ENCODE measurements at regions not wholly inside any gene's neighbourhood (a gene's known extent, or its start where the extent isn't known, plus 50 kb on each side); places are given as distances from the start of the nearest gene placed in this dataset.

DNA sequence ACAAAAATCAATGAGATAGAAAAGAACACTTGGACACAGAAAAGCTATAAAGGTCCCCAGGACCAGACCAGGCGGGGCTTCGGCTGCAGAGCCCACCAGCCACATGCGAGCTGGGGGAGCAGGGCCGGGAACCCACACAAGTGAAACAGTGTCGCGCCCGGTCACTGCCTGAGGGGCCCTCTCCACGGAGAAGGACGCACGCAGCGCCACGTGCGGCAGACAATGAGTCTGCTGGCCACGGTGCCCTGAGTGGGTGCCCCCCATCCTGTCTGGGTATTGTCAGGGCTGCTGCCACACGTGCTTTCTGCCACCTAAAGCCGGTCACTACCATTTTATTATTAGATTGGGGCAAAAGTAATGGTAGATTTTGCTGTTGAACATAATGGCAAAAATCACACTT lies 207.9 kb upstream of the HDAC4 start:
- no peak for DNase-seq

DNA sequence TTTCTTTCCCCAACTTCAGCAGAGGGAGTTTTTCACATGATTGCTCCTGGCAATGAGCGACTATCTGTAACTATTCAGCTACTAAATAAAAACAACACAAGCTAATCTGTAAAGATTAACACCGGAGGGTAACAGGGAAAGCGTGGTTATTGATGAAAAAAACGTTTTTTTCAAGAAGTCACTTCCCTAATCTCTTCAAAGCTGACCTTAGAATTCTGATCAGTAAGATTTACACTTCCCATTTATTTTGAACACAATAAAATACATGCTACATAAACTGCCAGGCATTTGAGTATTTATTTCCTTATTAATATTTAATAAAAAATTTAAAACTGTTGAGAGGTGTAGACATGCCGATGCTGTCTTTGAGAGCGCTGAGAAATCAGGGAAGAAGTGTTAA lies 207.4 kb upstream of the HDAC4 start:
- DNase-seq, result no peak

DNA sequence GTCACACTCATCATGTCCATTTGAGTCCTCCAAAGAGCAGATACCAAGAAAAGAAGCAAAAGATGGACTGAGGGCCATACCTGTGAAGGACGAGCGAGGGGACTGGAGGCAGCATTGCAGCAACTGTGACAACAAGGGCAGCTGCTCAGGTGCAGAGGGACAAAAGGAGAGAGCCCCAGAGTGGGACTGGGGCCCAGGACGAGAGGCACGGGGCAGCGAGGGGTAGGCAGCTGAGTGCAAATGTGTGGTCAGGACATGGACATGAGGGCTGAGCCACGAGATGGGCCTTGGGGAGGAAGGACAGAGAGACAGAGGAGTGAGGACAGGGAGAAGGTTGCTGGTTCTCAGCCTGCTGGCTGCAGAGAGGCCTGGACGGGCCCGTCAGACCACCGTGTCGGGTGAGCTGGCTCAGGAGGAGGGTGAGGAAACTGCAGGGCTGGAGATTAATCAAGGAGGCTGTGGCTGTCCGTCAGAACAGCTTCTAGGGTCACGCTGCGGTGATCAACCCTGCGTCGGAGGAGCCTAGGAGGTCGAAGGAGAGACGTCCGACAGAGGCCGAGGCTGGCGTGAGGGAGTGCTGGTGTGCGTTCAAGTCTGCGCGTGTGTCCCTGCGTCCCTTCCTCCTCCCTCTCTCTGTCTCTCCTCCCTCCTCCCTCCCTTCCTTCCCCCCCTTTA lies 206.8 kb upstream of the HDAC4 start:
- no peak for DNase-seq

DNA sequence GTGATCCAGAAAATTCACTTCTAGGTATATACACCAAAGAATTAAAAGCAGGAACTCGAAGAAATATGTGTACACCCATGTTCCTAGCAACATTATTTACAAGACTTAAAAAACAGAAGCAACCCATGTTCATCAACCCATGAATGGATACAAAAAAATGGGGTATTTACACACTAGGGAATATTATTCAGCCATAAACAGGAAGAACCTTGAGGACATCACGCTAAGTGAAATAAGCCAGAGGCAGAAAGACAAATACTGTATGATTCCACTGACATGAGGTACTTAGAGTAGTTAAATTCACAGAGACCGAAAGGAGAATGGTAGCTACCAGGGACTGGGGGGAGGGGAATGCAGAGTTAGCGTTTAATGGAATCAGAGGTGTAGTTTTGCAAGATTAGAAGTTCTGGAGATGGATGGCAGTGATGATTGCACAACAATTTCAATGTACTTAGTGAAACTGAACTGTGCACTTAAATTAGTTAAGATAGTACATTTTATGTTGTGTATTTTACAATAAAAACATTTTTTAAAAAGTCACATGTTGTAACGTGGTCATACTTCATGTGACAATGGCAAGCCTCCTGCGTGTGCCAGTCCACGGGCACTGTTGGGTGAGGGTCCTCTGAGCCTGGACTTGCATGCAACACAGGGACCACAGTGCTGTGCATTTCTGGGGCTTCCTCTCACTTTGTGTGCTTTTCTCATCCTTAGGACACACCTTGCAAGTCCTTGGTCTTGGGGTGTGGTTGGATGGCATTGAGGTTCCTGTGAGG lies 206.1 kb upstream of the HDAC4 start:
- no peak for DNase-seq

DNA sequence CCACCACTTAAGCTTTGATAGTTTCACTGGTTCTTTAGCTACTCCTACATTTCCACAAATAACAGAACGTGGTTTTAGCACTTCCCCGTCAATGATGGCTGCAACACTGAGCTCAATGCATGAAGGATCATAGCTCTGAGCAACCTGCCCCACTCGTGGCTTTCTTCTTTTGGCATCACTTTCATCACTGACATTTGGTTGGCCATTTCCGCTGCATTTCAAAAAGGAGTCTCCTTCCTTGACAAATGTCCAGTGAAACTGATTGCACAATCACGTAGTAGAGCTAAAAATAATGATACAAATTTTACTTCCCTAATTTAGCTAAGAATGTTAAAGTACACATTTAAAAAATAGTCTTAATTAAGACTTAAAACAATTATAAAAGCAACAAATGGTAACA lies 205.2 kb upstream of the HDAC4 start:
- no peak for DNase-seq

DNA sequence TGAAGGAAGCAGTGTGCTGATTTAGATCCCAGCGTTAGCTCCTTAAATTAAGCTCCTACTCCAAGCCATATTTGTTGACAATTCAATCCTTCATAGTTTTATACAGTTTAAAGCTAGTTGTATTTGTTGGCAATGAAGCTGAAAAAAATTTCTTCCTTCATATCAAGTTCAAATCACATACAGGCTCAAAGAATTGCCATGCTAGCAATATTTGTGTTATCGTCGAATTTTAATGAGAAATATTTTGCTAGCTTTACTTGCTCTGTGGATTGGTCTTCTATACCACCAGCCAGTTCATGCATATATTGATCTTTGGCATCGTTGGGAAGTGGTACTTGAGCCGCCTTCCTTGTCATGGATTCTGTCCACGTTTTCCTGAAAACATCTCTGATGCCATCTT lies 204.6 kb upstream of the HDAC4 start:
- no peak for DNase-seq

DNA sequence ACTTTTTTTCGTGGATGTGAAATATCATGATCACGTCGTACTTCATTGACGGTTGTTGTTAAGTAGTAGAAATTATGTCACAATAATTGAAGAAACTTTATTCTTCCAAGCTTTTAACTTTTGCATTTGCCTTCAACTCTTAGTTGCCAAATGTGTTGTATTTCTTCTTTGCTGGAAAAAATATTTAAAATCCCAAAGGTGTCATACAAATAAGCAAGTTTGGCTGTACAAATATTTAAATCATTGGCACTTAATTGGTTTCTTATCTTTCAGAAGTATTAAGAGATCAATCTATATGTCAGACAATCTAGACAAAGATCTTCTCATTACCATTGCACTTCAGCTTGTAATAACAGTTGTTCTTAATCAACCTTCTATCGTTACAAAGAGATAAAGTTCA lies 204.0 kb upstream of the HDAC4 start:
- DNase-seq, result no peak

DNA sequence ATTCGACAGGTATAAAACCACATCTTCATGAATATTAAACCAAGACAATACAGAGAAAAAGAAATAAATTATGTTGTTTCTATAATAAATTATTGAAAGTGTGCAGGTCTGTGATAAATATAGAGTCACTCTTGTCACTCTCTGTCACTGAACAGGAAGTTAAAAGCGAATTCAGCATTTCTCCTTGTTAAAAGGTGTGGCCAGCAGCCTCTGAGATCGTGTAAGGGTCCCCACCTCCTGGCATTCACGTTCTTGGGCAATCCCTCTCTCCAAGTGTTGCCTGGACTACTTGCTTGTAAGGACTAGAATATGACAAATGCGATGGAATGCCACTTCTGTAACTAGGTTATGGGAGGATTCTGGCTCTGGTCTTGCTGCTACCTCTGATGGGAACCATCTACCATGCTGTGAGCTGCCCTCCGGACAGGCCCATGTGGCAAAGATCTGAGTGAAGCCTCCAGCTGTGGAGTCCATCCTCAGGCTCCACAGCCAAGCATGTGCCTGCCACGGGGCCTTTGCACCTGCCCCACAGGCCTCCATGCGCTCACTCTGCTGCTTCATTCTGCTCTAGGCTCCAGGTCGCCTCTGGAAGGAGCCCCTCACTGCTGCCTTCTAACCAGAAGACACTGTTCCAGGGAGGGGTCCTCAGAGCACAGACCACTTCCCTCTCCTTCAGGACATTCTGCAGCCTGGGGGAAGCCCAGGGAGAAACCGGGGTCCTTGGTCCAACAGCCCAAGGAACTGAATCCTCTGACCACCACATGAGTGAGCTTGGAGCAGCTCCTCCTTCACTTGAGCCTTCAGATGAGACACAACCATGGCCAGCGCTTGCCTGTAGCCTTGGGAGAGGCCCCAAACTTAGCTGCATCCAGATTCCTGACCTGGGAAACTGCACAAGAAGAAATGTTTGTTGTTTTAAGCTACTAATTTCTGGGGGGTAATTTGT lies 202.9 kb upstream of the HDAC4 start:
- DNase-seq, result no peak

DNA sequence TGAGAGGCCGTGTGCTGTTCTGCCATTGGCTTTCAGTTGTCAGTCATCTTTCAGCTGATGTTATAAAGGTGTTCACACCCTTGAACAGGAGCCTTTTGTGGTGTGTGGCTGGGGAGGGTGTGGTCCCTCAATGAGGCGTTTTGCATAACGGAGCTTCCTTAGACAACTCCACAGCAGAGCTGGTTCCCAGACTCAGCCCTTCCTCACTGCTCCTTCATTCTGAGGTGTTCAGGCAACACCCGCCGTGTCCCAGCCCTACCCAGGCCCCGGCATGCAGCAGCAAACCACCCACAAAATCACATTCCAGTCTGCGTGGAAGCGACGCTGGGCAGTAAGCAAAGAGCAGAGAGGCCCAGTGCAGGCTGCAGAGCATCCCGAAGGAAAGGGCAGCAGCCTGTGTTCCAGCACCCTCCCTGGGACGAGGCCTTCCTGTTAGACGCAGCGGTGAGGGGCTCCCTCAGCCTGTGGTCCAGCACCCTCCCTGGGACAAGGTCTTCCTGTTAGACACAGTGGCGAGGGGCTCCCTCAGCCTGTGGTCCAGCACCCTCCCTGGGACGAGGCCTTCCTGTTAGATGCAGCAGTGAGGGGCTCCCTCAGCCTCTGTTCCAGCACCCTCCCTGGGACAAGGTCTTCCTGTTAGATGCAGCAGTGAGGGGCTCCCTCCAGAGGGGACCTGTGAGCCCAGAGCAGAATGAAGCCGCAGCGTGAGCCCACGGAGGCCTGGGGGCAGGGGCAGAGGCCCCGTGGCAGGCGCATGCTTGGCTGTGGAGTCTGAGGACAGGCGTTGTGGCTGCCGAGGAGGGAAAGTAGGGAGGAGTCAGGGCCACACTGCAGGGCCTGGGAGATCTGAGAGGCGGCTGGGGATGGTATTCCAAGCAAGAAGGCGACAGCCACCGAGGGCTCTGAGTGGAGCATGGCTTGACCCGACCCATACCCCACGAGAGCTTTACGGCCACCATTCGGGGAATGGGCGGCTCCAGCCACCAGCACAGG lies 201.8 kb upstream of the HDAC4 start:
- no peak for DNase-seq

DNA sequence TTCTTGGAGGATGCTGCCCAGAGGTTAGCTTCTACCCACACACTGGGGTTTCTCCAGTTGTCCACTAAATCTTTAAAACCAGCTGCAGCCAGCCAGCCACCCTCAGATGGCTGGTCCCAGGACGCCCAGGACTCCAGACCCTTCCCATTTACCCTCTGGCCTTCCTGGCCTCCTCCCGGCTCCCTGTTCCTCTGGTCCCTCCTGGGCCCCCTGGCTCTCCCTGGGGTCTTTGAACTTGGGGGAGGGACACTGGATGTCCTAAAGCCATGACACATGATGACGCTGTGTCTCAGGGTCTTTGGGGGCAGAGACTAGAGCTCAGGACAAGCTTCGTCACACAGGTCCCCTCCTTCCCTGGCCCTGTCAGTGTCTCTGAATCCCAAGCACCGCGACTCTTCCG lies 201.1 kb upstream of the HDAC4 start:
- no peak for DNase-seq

DNA sequence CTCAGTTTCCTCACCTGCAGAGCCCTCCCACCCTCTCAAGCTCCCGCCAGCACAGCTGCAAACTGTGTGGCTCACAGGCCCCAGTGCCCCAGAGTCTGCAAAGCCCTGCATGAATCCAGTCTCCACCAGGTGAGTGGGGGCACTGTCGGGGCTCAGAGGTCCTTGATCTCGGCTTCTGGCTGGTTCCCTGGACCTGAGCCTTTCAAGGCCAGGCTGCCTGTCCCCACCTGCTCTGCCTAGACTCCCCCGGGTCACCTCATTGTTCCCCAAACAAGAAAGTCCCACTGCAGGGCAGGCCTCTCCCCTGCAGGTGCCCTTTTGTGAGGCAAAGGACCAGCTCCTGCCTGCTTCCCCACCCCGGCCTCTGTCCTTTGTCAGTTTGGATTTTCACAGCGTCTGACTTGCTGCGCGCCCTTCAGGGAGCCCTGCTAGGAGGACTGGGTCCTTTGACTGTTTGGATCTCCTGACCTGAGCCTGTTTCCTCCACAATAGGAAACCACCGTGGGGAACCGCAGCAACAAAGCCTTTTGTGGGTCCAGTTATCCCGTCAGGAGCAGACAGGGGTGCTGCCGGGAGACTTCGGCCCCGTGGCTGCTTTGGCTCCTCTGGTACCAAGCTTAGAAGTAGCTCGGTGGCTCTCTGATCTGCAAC lies 200.5 kb upstream of the HDAC4 start:
- DNase-seq, result no peak

DNA sequence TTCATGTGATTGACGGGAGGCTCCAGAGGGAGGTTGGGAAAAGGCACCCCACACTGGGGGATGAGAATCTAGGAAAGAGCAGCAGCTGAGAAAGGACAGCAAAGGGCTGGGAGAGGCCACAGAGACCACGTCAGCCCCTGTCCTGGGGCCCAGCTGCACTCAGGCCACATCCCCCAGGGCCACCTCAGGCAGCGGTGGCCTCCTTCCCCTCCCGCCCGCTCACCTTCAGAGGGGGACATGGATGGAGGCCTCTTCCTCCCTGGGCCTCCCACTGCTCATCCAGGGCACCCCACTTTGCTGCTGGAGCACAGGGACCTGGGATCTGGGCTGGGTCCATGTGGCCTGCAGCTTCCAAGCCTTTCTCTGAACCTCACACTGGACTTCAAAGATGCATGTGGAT lies 199.8 kb upstream of the HDAC4 start:
- DNase-seq, result no peak

DNA sequence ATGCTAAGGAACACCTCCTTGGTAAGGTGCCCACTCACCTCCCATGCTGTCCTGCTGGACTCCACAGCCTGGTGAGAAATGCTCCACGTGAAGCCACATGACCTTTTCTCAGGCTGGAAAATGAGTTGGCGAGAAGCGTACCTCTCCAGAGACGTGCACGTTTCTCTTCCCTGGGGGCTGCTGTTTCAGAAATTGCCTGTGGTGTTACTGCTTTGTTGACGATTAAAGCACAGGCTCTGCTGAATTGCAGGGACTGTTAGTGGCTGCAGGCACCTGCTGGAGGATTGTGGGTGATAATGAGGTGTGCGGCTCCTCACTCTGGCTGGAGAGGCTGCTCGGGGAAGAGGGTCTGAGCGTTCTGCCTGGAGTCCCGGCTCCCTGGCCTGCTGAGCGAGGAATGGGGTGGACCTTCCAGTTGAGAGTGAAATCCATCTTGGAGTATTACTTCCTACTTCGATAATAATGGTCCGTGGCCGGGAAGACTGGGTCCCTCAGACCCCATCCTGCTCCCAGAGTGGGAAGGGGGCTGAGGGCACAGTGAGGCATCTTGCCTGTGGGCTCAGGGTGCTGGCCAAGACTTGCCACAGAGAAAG lies 199.3 kb upstream of the HDAC4 start:
- DNase-seq, result no peak

DNA sequence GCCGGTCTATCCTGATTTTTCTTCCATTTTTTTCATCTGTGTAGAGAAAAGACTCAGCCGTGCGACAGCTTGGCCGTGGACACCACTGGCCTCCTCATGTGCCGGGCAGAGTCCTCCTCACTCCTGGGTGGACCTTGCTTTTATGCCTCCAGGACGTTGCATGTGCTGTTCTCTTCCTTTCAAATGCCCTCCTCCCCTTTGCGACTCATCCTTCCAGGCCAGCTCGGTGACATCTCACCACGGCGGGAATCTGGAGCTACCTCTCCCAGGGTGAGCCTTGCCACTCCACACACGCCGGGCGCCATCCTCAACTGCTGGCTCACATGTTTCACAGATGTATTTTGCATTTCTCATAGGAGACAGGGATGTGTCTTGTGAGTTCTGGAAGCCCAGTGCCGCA lies 198.5 kb upstream of the HDAC4 start:
- no peak for DNase-seq

DNA sequence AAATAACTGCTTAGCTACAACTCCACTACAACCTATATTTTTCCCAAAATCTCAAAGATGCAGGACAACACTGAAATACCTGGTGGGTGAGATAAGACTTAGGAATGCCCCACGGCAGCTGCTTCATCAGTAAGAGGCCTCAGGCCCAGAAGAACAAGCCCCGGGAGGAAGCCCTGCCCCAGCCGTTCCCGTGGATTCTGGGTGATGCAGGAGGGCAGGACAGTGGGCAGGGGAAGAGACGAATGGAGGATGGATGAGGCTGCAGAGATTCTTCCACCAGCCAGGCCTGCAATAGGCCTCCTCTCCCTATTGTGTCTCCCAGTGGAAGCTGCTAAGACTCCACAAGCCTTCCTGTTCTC lies 197.9 kb upstream of the HDAC4 start:
- no peak for DNase-seq

DNA sequence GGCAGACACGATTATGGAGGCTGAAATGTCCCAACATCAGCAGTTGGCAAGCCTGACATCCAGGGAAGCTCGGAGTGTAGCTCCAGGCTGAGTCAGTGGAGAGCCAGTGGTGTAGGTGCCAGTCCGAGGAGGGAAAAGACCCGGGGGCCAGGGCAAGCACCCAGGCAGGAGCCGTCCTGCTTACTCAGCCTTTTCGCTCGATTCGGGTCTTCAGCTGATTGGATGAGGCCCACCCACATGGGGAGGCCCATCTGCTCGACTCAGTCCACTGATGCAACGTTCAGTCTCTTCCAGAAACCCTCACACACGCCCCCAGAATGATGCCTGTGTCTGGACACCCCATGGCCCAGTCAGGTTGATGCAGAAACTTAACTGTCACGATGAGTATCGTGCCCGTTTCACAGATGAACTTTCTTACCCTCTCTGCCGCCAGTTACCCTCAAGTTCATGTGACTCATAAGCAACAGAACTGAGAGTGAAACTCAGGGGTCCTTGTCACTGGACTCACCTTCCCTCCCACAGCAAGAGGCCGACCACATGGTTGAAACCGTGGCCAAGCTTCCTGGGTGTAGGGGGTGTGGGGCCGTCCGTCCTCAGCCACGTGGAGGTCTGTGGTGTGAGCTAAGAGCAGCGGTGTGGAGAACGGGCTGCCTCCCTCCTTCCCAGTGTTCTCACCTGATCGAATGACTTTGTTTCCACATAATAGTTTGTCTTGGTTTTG lies 197.4 kb upstream of the HDAC4 start:
- no peak for DNase-seq

DNA sequence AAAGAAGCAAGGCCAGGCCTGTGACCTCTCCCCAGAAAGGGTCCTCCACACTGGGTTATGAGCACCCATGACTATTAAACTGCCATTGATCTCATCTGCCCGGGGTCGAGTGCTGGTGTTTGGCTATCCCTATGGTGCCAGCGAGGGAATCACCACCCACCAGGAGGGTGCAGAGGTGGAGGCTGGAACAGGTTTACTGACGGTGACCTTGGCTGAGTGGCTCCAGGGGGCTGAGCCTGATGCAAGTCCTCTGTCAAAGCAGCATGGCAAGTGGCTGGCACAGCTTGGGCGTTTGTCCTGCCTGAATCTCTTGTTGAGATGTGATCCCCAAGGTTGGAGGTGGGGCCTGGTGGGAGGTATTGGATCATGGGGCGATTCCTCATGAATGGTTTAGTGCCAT lies 196.4 kb upstream of the HDAC4 start:
- DNase-seq, result no peak

DNA sequence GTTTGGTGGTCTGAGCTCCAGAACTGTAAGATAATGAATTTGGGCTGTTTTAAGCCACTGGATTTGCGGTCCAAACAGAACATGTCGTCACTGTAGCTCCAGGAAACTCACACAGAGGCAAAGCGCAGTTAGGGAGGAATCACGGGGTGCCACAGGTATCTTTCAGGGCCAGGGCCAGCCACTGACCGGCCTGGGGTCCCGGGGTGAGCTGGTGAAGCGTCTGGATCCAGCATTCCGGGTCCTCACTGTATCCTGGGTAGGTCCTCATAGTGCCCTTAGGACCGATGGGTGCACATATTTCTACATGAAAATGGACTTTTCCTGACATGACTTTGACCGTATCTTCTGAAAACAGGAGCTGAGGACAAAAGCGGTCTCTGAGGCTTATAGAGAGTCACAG lies 196.0 kb upstream of the HDAC4 start:
- no peak for DNase-seq

DNA sequence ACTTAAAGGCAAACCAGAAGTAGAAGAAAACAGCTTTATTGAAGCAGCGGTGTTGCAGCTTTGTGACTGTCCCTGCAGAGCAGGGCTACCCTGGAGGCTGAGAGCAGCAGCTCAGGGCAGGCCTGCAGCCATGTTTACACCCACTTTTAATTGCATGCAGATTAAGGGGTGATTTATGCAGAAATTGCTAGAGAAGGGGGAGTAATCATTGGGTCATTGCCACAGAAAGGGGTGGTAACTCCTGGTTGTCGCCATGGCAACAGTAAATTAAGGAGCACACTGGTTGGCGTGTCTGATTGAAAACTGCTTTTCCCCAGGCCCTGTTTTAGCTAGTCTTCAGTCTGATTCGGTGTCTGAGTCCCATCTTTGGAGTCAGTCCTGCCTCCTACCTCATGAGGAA lies 195.4 kb upstream of the HDAC4 start:
- DNase-seq, result no peak

DNA sequence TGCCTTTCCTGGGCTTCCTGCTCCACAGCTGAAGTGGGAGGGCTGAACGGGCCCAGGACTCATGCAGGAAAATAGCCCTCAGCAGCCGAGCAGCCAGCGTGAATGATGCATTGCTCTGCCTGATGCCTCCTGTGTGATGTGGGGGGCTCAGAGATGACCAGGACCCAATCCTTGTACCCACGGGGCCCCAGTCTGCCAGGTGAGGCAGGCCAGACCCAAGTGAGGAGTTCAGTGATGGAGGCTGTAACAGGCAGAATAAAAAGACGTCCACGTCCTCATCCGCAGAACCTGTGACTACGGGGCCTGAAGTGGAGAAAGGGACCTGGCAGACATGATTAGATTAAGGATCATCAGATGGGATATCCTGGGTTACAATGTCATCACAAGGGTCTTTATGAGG lies 194.9 kb upstream of the HDAC4 start:
- no peak for DNase-seq

Data from SHP77 (cell line).